ENCODE measurements at regions not wholly inside any gene's neighbourhood (a gene's known extent, or its start where the extent isn't known, plus 50 kb on each side); places are given as distances from the start of the nearest gene placed in this dataset.
"Not testable (repeated sequence)": the region's sequence is repeated elsewhere in the genome, so short reads cannot be mapped to it uniquely, and the experiment has no call there.

DNA sequence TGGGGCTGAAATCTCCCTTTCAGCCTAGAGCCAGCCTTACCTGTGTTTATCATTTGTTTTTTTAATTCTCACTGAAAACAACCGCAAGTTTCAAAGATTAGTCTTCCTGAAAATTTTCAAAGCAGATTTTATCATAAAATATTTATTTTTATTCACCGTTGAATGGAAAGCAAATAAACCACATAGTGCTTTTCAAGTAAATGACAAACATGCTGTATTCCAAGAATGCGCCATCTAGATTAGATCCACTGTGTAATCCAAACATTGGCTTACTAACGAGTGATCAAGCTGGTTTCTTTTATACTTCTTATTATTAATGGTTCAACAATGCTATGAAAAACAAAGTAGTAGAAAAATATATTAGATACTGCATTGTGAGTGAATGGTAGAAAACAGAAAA, 1176.2 kb upstream of the IGFBP7 start:
- no peaks in the 10 kb centered on the region for H3K27me3 ChIP-seq (ENCODE audit: insufficient read depth)
- ATAC-seq (no peak), DNase-seq (ENCODE audit: low spot score) (no peak)
- Mint-ChIP-seq H3K4me3 (no peak overlapping the region), H3K4me1 (peaks cover 5% of the 10 kb centered on the region), H3K36me3 (ENCODE audit: low read depth) (peaks cover 7% of the 10 kb centered on the region), H3K9me3 (peaks cover 12% of the 10 kb centered on the region; the same call in 1 of the 3 replicates), H3K27me3 (ENCODE audit: insufficient read depth, low read depth, poor library complexity) (no peaks in the 10 kb centered on the region), H3K27ac (no peak overlapping the region)
- H3K27ac ChIP-seq (ENCODE audit: low read depth) = no peak overlapping the region
- no peak overlapping the region for H3K4me2 ChIP-seq
- no peaks in the 10 kb centered on the region for H4K20me1 ChIP-seq (replicated peaks; ENCODE audit: insufficient read depth)
- H3K36me3 ChIP-seq (ENCODE audit: insufficient read depth) = no peaks in the 10 kb centered on the region
- no peak overlapping the region for H2AFZ ChIP-seq
- H3F3A ChIP-seq (replicated peaks; ENCODE audit: low read depth) = no peaks in the 10 kb centered on the region
- H3K4me1 ChIP-seq (ENCODE audit: insufficient read depth) = no peaks in the 10 kb centered on the region
- no peaks in the 10 kb centered on the region for H3K79me2 ChIP-seq (replicated peaks; ENCODE audit: insufficient read depth)
- H3K9me2 ChIP-seq (ENCODE audit: insufficient read depth) = peaks cover 4% of the 10 kb centered on the region; the same call in 1 of the 2 replicates
- no peak overlapping the region for H3K4me3 ChIP-seq
- no peak for TF ChIP-seq CREB1 (CRISPR knock-in tag; IDR thresholded peaks at IDR 0.05; ENCODE audit: low read depth)
- no peak for TF ChIP-seq ZNF331 (CRISPR knock-in tag; IDR thresholded peaks at IDR 0.05; ENCODE audit: low read depth)
- no peak for TF ChIP-seq JUNB (IDR thresholded peaks at IDR 0.05; ENCODE audit: unreplicated experiment)
- TF ChIP-seq CTCF (conservative IDR thresholded peaks at IDR 0.05; ENCODE audit: low read depth in 2 of 2) = no peak
- TF ChIP-seq, protein P1, sequence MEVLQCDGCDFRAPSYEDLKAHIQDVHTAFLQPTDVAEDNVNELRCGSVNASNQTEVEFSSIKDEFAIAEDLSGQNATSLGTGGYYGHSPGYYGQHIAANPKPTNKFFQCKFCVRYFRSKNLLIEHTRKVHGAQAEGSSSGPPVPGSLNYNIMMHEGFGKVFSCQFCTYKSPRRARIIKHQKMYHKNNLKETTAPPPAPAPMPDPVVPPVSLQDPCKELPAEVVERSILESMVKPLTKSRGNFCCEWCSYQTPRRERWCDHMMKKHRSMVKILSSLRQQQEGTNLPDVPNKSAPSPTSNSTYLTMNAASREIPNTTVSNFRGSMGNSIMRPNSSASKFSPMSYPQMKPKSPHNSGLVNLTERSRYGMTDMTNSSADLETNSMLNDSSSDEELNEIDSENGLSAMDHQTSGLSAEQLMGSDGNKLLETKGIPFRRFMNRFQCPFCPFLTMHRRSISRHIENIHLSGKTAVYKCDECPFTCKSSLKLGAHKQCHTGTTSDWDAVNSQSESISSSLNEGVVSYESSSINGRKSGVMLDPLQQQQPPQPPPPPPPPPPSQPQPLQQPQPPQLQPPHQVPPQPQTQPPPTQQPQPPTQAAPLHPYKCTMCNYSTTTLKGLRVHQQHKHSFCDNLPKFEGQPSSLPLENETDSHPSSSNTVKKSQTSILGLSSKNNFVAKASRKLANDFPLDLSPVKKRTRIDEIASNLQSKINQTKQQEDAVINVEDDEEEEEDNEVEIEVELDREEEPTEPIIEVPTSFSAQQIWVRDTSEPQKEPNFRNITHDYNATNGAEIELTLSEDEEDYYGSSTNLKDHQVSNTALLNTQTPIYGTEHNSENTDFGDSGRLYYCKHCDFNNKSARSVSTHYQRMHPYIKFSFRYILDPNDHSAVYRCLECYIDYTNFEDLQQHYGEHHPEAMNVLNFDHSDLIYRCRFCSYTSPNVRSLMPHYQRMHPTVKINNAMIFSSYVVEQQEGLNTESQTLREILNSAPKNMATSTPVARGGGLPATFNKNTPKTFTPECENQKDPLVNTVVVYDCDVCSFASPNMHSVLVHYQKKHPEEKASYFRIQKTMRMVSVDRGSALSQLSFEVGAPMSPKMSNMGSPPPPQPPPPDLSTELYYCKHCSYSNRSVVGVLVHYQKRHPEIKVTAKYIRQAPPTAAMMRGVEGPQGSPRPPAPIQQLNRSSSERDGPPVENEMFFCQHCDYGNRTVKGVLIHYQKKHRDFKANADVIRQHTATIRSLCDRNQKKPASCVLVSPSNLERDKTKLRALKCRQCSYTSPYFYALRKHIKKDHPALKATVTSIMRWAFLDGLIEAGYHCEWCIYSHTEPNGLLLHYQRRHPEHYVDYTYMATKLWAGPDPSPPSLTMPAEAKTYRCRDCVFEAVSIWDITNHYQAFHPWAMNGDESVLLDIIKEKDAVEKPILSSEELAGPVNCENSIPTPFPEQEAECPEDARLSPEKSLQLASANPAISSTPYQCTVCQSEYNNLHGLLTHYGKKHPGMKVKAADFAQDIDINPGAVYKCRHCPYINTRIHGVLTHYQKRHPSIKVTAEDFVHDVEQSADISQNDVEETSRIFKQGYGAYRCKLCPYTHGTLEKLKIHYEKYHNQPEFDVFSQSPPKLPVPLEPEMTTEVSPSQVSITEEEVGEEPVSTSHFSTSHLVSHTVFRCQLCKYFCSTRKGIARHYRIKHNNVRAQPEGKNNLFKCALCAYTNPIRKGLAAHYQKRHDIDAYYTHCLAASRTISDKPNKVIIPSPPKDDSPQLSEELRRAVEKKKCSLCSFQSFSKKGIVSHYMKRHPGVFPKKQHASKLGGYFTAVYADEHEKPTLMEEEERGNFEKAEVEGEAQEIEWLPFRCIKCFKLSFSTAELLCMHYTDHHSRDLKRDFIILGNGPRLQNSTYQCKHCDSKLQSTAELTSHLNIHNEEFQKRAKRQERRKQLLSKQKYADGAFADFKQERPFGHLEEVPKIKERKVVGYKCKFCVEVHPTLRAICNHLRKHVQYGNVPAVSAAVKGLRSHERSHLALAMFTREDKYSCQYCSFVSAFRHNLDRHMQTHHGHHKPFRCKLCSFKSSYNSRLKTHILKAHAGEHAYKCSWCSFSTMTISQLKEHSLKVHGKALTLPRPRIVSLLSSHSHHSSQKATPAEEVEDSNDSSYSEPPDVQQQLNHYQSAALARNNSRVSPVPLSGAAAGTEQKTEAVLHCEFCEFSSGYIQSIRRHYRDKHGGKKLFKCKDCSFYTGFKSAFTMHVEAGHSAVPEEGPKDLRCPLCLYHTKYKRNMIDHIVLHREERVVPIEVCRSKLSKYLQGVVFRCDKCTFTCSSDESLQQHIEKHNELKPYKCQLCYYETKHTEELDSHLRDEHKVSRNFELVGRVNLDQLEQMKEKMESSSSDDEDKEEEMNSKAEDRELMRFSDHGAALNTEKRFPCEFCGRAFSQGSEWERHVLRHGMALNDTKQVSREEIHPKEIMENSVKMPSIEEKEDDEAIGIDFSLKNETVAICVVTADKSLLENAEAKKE (CRISPR knock-in tag; IDR thresholded peaks at IDR 0.05) = no peak
- TF ChIP-seq NANOG (IDR thresholded peaks at IDR 0.05; ENCODE audit: borderline replicate concordance) = no peak
- TF ChIP-seq, protein P2, sequence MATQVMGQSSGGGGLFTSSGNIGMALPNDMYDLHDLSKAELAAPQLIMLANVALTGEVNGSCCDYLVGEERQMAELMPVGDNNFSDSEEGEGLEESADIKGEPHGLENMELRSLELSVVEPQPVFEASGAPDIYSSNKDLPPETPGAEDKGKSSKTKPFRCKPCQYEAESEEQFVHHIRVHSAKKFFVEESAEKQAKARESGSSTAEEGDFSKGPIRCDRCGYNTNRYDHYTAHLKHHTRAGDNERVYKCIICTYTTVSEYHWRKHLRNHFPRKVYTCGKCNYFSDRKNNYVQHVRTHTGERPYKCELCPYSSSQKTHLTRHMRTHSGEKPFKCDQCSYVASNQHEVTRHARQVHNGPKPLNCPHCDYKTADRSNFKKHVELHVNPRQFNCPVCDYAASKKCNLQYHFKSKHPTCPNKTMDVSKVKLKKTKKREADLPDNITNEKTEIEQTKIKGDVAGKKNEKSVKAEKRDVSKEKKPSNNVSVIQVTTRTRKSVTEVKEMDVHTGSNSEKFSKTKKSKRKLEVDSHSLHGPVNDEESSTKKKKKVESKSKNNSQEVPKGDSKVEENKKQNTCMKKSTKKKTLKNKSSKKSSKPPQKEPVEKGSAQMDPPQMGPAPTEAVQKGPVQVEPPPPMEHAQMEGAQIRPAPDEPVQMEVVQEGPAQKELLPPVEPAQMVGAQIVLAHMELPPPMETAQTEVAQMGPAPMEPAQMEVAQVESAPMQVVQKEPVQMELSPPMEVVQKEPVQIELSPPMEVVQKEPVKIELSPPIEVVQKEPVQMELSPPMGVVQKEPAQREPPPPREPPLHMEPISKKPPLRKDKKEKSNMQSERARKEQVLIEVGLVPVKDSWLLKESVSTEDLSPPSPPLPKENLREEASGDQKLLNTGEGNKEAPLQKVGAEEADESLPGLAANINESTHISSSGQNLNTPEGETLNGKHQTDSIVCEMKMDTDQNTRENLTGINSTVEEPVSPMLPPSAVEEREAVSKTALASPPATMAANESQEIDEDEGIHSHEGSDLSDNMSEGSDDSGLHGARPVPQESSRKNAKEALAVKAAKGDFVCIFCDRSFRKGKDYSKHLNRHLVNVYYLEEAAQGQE (IDR thresholded peaks at IDR 0.05; ENCODE audit: unreplicated experiment) = no peak
- no peak for TF ChIP-seq EZH2 (IDR thresholded peaks at IDR 0.05; ENCODE audit: low read depth, unreplicated experiment)
- TF ChIP-seq POLR2AphosphoS5 (IDR thresholded peaks at IDR 0.05; ENCODE audit: low read depth) = no peak

- H3K27me3 ChIP-seq (ENCODE audit: insufficient read depth); H3K4me3 Mint-ChIP-seq; H3K9me3 Mint-ChIP-seq; H3K36me3 Mint-ChIP-seq (ENCODE audit: low read depth); DNase-seq (ENCODE audit: low spot score); H3K4me3 ChIP-seq; H3K4me1 ChIP-seq (ENCODE audit: insufficient read depth); H3K27ac Mint-ChIP-seq; H3K79me2 ChIP-seq (replicated peaks; ENCODE audit: insufficient read depth); H3K36me3 ChIP-seq (ENCODE audit: insufficient read depth); H3K27me3 Mint-ChIP-seq (ENCODE audit: insufficient read depth, low read depth, poor library complexity); H3F3A ChIP-seq (replicated peaks; ENCODE audit: low read depth); H3K9me2 ChIP-seq (ENCODE audit: insufficient read depth); H3K4me2 ChIP-seq; H3K27ac ChIP-seq (ENCODE audit: low read depth); H3K4me1 Mint-ChIP-seq; ATAC-seq; H4K20me1 ChIP-seq (replicated peaks; ENCODE audit: insufficient read depth); H2AFZ ChIP-seq: not testable (repeated sequence)
These were observed 1170.7 kb upstream of the IGFBP7 start for GRCh38 chr4:58280928-58281327.

All from GM23338 (cell line).